Stomach (tissue), 4 donors: ENCODE measurements at regions not wholly inside any gene's neighbourhood (a gene's known extent, or its start where the extent isn't known, plus 50 kb on each side); places are given as distances from the start of the nearest gene placed in this dataset.

Source experiments
- CTCF ChIP-seq, 7 experiments: fragments of 450-650 bp in 4 of 7; fragments of 200-600 bp in 3 of 7; sonication (generic) in 3 of 7; IDR thresholded peaks; one replicate each; pipeline ENCODE4 v1.5.1; 2016 to 2019; ENCODE audit warnings: antibody characterized with exemption in 7 of 7, control low read depth in 2 of 7, mild to moderate bottlenecking in 1 of 7
- POLR2A ChIP-seq, 4 donors: fragments of 450-650 bp; IDR thresholded peaks; one replicate each; pipeline ENCODE4 v1.6.1; 2016; ENCODE audit warnings: antibody characterized with exemption in 4 of 4, control low read depth in 2 of 4, mild to moderate bottlenecking in 1 of 4, moderate library complexity in 1 of 4
- POLR2AphosphoS5 ChIP-seq, 3 donors: sonication (generic); formaldehyde crosslinking; IDR thresholded peaks; one replicate each; pipeline ENCODE4 v1.6.1; 2016; ENCODE audit warnings: antibody characterized with exemption in 3 of 3

GRCh38 chr6:120569714-120570113, 764.6 kb downstream of the TBC1D32 start:
- TF ChIP-seq CTCF (IDR thresholded peaks at IDR 0.05) (no peak), POLR2A (IDR thresholded peaks at IDR 0.05) (no peak), POLR2AphosphoS5 (IDR thresholded peaks at IDR 0.05) (no peak)
